ENCODE measurements at regions not wholly inside any gene's neighbourhood (a gene's known extent, or its start where the extent isn't known, plus 50 kb on each side); places are given as distances from the start of the nearest gene placed in this dataset.

DNA sequence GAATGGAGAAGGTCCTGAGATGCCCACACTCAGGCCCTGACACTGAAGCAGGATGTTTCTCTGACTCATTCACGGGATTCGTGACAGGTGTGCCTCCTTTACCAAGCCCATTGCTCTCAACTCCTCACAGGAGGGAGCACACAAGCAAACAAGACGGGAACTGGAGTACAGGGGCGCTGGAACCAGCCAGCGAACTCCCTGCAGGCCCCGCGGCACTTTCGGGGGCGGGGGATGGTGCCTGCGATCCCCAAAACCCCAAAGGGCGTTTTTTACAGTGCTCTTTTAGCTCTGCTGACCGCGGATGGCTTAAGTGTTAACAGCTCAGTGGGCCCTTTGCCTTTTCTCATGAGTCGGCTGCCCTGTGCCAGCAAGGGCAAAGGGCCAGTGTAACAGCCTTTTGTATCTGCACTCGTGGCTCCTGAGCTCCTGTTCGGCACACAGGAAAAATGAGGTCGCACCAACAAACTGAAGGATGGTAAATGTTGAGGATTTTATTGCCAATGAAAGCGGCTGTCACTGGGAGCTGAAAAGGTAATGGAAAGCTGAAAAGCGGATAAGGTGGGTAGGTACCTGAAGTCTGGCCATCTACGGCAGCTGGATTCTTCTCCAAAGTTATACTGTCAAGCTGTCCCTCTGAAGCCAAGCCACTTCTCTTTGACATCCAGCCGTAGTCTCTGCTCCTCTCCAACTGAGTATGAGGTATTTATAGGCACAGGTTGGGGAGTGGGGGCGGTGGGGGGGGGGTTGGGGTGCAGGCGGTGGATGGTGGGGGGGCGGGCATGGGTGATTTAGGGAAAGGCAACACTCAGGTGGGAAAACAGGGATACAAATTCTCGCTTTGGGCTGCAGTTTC, 65.0 kb upstream of the TRPC4 start:
- TF ChIP-seq FOXK2 (IDR thresholded peaks at IDR 0.05) (no peak), SUZ12 (IDR thresholded peaks at IDR 0.05) (no peak), ELF4 (IDR thresholded peaks at IDR 0.05) (no peak), TARDBP (IDR thresholded peaks at IDR 0.05) (no peak), ARNT (IDR thresholded peaks at IDR 0.05) (no peak), BHLHE40 (IDR thresholded peaks at IDR 0.05; ENCODE audit: borderline replicate concordance) (no peak), SP1 (IDR thresholded peaks at IDR 0.05) (no peak), ZNF384 (IDR thresholded peaks at IDR 0.05) (no peak), FOXA1 (IDR thresholded peaks at IDR 0.05) (no peak)

All from HEK293T (cell line).